ENCODE measurements at regions not wholly inside any gene's neighbourhood (a gene's known extent, or its start where the extent isn't known, plus 50 kb on each side); places are given as distances from the start of the nearest gene placed in this dataset.

DNA sequence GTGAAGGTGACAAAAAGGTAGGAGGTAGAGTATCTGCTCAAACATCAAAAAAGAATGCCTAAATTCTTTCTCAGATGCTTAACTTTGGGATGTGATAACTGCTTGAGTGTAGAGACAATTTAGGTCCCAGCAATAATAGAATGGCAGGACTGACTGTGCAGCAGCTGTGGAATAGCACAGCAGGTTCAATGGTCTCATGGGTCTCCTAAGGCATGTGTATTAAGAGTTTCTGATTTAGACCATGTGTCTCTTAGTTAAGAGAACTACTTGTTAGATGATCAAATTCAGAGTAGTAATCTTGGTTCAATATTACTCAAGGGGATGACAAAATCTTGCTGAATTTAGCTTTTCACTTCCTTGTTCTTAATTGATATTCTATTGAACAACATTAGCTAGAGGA is 72.0 kb downstream of the ALX1 start:
- H3K4me3 ChIP-seq (ENCODE audit: low read depth, low read length) = no peak overlapping the region
- TF ChIP-seq, protein P1, sequence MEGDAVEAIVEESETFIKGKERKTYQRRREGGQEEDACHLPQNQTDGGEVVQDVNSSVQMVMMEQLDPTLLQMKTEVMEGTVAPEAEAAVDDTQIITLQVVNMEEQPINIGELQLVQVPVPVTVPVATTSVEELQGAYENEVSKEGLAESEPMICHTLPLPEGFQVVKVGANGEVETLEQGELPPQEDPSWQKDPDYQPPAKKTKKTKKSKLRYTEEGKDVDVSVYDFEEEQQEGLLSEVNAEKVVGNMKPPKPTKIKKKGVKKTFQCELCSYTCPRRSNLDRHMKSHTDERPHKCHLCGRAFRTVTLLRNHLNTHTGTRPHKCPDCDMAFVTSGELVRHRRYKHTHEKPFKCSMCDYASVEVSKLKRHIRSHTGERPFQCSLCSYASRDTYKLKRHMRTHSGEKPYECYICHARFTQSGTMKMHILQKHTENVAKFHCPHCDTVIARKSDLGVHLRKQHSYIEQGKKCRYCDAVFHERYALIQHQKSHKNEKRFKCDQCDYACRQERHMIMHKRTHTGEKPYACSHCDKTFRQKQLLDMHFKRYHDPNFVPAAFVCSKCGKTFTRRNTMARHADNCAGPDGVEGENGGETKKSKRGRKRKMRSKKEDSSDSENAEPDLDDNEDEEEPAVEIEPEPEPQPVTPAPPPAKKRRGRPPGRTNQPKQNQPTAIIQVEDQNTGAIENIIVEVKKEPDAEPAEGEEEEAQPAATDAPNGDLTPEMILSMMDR (IDR thresholded peaks at IDR 0.05; ENCODE audit: low read depth, low read length, missing control alignments) = no peak
- no peak for DNase-seq (ENCODE audit: low read depth)

DNA sequence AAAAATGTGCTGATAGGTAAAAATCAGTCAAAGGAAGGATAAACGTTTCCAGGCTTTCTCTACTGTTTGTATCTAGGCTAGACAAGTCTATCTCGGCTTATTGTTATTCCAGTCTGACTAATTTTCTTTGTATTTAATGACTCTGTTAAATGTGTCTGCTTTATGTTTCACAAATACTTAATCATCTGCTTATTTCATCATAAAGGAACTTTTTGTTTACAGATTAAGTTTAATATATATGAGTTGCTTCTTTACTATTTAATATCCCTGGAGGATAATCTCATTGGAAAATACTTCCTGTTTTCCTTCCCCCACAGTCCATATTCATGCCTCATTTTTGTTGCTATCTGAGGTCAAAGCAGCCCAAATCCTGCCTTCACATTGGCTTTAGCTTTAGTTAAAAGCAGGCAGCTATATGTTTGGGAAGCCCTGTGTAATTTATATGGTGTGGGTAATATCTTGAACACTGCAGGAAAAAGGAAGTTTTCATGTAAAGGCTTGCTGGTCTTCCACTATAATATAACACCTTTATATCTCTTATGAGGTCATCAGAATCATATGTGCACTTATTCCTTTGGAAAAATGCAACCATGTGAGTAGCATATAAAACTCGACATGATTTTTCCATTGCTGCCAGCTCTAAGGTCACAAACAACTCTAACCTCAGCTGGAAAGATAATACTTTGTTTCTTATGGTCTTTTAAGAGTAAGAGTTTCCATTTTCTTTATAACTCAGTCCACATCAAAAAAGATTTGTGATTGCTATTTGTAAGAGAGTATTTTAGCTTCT is 76.8 kb downstream of the ALX1 start:
- TF ChIP-seq, protein P1 (IDR thresholded peaks at IDR 0.05; ENCODE audit: low read depth, low read length, missing control alignments) = no peak
- no peak for DNase-seq (ENCODE audit: low read depth)
- no peak overlapping the region for H3K4me3 ChIP-seq (ENCODE audit: low read depth, low read length)

DNA sequence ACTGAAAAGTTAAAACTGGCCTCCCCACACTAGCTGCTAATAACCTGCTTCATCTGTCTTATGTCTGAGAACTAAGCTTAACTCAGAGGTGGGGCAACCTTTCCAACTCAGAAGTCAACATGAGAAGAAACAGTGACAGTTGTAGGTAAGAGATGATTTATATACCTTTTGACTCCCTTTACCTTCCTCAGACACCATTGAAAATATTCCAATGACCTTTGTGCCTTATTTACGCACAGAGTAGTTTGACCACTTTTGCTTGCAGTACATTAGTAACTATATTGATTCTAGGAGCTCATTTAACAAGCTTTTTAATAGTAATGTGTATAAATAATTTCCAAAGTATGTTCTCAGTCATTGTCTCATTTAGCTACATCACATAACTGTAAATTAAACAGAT is 77.6 kb downstream of the ALX1 start:
- H3K4me3 ChIP-seq (ENCODE audit: low read depth, low read length) = no peak overlapping the region
- TF ChIP-seq, protein P1 (IDR thresholded peaks at IDR 0.05; ENCODE audit: low read depth, low read length, missing control alignments) = no peak
- DNase-seq (ENCODE audit: low read depth) = no peak

DNA sequence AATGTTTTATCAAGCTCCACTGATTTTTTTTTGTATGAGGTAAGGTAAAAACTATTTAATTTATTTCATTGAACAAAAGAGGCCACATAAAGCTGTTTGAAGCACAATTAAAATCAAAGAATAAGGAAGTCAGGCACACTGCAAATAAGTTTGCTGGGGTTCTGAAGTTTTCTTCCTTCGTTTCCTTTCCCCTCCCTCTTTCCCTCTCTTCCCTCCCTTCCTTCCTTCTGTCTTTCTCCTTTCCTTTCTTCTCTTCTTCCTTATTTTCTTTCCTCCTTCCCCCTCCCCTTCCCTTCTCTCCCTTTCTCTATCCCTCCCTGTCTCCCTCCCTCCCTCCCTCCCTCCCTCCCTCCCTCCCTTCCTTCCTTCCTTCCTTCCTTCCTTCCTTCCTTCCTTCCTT is 78.7 kb downstream of the ALX1 start:
- no peak for DNase-seq (ENCODE audit: low read depth)
- H3K4me3 ChIP-seq (ENCODE audit: low read depth, low read length) = no peak overlapping the region
- TF ChIP-seq, protein P1 (IDR thresholded peaks at IDR 0.05; ENCODE audit: low read depth, low read length, missing control alignments) = no peak

DNA sequence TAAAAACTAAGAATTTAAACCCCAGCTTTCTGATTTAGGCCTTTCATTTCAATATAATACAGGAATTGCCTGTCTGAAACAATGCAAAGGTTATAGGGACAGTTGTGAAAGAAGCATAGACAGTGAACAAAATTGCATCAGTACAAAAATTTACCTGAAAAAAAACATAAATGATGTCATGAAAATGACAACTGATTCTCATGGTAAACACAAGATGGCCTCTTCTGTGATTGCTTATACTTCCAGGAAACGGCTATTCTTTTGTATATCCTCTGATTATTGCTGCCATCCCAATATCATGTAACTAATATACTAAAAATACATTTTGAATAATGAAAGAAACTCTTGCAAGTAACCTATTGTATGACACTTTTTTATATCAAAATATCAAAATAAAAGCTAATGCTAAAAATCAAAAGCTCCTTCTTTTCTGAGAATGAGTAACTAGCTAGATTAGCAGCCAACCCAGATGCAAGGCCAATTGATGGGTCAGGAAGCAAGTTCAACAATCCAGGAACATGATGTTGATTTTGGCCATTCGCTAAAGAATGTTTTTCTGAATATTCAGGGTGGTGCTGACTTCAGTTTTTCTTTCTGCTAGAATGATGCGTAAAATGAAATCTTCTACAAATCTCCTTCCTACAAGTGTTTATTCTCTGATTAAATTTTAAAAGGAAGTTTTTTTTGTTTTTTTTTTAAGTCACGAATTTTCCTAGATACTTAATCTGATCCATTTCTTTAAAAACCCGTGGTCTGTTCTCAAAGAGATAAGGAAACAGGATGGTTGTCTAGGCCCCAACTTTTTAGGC is 83.6 kb downstream of the ALX1 start:
- no peak for DNase-seq (ENCODE audit: low read depth)
- TF ChIP-seq, protein P1 (IDR thresholded peaks at IDR 0.05; ENCODE audit: low read depth, low read length, missing control alignments) = no peak

DNA sequence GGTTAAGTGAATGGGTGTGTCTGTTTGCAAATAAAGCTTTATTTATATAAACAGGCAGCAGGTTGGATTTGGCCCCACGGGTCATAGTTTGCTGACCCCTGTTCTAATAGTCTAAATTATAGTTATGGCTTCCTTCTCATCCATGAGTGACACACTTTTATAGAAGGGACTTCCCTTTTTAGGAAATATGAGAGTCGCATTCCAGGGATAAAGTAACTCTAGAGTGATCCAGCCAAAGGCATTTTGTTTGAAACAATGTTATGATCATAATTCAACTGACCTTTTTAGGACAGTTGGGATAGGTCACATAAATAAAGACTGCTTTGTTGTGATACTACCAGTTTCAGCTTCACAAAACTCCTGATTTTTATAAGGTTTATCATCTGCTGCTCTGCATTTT is 87.9 kb downstream of the ALX1 start:
- DNase-seq (ENCODE audit: low read depth) = no peak
- TF ChIP-seq, protein P1 (IDR thresholded peaks at IDR 0.05; ENCODE audit: low read depth, low read length, missing control alignments) = no peak
- H3K4me3 ChIP-seq (ENCODE audit: low read depth, low read length) = no peak overlapping the region

More for the DNA sequence above, 83.6 kb downstream of the ALX1 start:
- no peak overlapping the region for H3K4me3 ChIP-seq (ENCODE audit: low read depth, low read length)
